GM11168 (cell line): ENCODE measurements at regions not wholly inside any gene's neighbourhood (a gene's known extent, or its start where the extent isn't known, plus 50 kb on each side); places are given as distances from the start of the nearest gene placed in this dataset.

Source experiments
- in situ Hi-C: fragments of 300-500 bp; cut with MboI; formaldehyde crosslinking; loops from one replicate; pipeline ENCODE4 v1.12.0; 2022; ENCODE audit warnings: low sequenced_read_pairs; ENCODE audit not compliant: unreplicated experiment

DNA sequence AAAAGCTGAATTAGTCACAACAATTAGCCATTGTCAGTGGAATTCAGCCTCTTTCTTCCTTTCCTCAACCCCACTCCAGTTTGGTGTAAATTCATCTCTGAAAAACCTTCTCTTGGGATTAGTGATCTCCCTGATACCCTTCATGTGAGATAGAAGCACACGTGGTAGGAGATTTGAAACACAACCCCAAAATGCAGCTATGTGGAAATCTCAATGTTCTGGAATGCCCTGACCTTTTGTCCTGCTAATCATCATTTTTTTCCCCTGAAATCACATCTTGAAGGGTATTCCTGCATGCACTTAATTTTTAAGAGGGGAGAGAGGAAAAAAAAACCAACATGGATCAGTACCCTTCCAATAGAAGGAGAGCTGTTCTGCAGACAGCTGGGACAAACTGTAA, 612.6 kb downstream of the EBF1 start:
- in situ Hi-C loops = no loop called here

DNA sequence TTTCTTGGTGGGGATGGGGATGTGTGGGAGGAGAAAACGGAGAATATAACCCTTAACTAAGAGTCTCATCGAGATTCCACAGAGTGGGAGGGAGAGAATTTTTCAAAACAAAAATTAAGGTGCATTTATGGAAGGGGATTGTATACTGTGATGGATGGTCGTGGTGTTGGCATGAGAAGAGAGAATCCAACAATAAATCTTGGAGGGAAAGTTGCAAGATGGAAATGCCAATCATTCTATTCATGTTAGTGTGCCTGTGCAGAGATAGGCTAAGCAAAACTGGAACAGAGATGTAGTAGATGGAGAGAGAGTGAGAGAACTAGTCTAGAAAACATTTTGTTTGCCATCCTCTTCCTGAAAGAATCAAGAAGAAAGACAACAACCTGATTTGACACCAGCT, 613.1 kb downstream of the EBF1 start:
- in situ Hi-C loops = no loop called here

DNA sequence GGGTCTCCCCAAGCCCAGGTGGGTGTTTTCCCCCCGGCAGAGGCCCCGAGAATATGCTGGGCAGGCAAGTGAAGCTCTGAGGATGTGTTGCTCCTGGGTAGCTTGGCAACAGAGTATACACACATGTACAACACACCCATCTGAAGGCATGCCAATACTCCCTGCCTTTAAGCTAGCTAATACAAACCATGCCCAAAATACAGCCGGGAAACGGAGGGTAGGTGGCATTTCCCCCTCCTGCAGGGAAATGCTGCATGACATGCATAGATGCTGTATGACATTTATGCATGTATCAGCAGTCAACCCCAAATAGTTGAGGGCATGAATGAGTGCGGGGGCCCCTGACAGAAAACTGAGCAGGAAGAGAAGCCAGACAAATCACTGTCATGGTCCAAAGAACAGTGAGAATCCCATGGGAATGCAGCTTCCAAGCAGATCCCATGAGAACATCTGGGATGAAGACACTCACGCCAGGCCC, 614.1 kb downstream of the EBF1 start:
- in situ Hi-C loops = no loop called here

DNA sequence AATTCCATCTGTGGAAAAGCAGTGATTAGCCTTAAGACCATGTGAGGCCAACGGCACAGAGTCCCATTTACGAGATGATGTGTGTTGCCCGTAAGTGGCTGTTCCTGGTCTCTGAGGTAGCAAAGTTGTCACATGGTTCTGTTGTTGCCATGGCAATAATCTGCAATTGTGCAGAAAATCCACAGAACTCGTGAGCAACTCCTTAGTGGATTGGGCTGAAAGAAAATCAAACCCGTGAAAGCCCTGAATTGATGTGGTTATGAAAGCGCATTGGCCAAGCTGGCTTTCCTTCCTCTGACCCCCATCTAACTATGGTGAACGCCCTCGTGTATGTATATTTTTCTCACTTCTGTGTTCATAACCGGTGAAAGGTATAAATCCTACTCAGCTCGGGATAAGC, 614.7 kb downstream of the EBF1 start:
- in situ Hi-C loops = no loop called here

DNA sequence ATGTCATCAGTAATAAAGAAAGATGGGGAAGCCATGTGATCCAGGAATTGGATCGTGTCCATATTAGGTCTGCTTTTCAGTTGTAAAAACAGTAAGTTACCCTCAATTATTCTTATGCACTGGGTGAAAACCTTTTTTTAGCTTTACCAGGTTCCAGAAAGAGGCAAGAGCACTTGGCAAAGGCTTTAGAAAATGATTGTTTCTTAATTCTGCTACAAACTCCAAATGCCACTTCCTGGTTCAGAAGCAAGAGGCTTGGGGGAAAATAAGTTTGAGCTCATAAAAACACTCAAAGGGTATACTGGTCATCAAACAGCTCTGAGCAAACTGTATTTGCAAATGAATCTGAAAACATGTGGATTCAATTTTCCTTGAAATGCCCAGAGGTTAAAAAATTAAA, 615.6 kb downstream of the EBF1 start:
- in situ Hi-C loops = no loop called here

DNA sequence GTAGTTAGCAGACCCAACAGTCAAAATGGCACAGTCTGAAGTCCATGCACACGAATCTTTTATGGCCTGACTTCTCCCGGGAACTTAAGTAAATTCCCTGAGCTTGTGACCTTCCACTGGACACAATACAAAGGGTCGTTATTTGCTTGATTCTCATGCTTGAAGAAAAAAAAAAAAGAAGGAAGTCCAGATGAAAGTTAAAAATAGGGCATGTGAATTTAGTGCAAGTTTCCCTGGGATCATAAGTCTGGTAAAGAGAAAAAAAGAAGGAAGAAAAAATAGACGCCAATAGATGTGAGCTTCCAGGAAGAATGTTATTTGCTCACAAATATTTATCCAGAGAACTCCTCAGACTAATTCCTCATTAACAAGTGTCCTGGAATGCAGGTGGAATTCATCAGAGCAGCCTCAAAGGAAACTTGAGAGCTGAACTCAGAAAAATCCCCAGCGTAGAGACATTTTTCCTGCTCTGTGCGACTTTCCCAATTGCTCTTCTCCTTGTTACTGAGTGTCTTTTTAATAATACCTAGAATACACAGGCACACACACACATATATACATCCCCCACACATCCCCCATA, 616.3 kb downstream of the EBF1 start:
- in situ Hi-C loops = no loop called here

DNA sequence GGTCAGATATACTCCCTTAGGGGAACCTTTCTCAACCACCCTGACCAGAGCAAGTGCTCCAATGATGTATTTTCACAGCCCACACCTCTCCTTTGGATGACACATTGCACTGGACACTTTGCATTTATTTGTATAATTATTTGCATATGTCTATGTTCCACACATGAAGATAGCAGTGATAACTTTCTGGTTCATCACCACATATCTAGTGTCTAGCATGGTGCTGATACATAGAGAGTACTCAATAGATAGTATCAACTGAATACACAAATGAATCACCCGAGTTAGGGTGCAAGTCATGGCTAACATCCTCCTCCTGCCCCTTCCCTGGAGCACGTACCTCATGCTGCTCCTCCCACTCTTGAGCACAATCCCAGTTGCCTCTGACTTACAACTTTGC, 617.6 kb downstream of the EBF1 start:
- in situ Hi-C loops = no loop called here

DNA sequence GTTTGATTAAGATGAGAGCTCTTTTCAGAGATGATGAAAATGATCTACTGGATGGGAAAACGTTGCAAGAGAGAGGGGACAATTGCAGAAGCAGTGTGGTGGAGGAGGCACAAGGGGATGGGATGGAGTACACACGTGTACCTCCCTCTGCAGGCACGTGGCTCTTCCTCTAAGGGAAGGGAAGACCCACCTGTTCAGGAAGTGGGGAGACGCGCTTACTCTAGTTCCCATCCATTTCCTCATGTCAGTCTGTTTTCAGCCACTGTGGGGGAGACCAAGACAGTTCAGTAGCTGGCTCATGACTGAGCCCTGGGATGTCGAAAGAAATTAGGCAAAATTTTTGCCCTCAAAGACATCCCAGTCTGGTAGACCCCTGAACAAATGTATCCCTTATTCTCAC, 619.2 kb upstream of the CLINT1 start:
- in situ Hi-C loops = no loop called here

DNA sequence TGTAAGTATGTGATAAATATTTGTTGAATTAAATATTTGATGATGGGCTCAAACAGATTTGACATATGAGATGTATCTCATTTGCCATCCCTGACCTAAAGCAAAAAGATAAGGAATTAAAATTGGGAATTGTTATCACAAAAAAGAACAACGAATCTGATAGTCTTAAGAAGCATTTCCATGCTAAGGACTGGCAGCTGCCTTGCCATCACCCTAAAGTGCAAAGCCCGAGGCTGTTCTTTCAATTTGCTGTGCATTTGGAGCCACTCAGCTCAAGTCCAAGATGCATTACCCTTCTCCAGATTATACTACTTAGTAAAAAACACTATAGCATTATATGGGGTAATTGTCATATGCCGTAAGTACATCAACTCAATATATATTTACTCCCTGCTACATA, 618.3 kb upstream of the CLINT1 start:
- in situ Hi-C loops = no loop called here

DNA sequence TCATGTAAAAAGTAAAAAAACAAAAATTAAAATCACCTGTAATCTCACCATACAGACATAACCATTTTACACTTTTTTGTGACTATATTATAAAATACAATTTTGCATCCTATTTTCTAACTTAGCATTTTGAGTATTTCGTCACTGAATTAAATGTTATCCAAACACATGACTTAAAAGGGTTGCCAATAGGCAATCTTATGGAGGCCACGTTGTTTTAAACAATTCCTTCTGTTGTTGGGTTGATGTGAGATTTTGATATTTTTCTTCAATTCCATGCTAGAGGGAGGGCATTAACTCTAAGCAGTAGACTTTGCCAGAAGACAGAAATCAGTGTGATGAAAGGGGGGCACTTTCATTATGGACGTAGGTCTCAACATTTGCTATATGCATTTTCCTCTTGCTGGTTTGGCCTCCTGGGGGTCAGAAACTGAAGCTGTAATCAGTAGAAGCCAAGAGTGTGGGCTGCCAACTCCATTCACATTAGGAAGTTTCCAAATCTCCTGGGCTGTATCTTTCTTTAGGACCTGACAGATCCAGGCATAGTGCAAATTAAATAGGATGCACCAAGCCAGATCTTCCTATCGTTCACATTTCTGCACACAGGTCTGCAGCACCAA, 614.2 kb upstream of the CLINT1 start:
- in situ Hi-C loops = no loop called here

DNA sequence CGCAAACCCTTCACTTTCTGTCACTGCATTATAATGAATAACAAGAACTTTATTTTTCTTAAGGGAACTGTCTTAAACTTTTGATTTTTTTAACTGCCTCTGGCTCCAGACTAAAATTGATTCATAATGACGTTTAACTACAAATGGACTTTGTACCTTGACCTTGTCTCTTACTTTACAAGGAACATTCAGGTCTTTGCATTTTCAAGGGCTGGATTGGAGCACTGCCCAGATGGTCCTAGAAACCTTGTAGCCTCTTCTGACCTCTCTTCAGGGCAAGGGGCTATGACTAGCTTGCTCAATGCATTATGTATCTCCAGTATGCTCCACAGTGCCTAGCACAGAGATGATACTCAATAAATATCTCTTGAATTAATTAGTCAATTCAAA, 612.6 kb upstream of the CLINT1 start:
- in situ Hi-C loops = no loop called here

DNA sequence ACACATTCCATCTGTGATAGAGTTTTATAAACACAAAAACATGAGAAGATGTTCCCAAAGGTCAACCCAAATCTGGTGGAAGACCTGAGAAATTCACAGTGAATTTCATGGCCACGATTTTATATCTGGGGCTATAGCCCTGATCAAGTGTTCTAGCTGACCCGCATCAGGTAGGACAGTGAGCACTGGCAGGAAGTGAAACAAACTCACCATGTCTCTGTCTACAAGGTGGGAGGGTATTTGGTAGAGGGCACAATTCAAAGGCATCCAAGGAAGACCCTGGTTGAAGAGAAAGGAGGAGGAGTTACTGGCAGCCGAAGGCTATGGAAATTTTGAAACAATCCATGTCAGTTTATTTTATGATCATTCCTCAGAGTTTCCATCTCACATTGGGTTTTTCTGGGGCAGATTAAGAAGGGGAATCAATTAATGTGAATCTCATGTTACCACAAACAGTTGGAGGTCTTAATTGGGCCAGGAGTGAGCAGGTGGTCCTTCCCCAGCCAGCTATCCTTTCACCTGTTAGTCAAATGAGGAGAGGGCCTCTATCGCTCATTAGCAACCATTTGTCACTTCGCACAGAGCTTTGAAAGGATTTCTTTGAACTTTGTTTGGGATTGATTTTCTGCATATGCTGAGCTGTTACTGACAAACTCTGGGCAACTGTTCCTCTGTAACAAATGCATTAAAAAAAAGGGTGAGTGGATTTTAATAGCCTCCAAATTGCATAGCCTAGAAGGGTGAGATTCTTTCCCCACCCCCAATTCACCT, 612.0 kb upstream of the CLINT1 start:
- in situ Hi-C loops = no loop called here

DNA sequence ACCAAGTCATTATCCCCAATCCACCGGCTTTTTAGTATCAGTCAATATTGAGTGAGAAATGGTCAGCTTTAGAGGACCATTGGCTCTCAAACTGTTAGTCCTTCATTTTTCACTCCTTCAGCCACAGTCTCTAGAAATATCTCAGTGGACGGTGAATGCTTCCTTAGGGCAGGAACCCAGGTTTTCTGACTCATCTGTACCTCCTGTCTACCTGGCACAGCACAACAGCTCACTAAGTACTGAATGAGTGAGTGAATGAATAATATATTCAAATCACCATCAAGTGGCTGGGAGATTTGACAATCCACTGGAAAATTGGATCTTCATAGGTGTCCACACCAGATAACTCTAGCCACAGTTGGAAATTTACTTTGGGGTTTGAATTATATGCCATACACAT, 609.5 kb upstream of the CLINT1 start:
- in situ Hi-C loops = no loop called here

DNA sequence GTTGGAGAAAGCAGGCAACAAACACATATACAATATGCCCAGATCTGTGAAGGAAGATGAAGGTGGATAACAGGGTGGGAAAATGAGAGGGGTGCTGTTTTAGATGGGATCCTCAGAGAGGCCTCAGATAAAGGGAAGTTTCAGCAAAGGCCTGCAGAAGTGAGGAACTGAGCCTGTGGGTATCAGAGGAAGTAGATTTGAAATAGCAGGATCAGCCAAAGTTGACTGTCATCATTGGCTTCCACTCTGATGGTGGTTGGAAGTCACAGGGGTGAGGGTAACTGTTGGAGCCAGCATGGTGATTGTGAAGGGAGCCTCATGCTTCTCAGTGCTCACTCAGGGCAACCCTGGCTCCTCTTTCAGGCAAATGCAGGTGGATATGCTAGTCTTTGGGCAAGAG, 607.2 kb upstream of the CLINT1 start:
- in situ Hi-C loops = no loop called here

DNA sequence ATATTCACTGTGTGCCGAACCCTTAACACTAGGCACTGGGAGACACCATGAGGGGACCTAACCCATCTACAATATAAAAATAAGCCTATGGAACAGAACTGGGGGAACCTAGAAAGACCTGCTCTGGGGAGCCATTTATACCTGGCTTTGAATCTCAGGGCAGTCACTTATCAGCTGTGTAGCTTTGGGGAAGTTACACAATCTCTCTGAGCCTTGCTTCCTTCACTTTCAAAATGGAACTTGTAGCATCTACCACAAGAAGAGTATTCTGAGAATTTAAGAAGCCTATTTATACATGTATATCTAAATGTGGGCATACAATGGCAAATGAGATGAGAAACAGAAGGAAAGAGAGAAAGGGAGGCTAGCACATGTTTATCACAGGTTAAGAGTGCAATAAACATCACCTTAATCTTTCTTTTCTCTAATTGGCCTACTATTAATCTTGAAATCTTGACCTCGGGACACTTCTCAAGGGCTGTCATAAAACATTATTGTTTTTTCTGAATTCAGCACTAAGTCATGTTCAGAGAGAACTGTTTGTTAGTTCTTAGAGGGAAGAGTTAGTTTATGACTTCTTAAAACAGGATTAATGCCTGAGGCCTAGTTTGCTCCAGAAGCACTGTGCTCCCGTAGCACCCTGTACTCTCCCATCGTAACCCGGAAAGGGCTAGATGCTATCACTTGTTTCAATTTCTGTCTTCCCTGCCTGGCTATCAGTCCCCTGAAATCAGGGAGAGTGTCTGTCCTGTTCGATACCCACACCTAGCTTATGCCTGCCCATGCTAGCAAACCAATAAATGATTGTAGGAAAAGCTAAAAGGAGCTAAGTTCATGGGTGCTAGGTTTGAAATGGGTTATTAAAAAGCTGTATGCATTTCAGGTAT, 606.4 kb upstream of the CLINT1 start:
- in situ Hi-C loops = no loop called here

DNA sequence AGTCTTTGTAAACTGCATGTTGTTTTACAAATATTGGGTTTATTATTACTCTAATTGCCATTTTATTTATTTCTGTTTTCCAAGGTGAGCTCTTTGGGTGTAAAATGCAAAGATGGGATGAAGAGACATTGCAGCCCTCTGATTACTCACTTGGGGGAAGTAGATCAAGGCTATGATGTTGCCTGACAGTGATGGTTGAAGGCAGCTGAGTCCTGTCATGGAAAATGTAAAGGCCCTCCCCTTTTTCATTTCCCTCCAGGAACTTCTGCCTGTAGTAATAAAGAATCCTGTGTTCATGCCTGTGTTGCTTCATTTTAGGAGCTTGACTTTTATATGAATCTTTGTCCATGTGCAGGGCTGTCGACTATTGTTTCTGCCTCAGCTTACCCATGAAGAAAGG, 605.4 kb upstream of the CLINT1 start:
- in situ Hi-C loops = no loop called here

DNA sequence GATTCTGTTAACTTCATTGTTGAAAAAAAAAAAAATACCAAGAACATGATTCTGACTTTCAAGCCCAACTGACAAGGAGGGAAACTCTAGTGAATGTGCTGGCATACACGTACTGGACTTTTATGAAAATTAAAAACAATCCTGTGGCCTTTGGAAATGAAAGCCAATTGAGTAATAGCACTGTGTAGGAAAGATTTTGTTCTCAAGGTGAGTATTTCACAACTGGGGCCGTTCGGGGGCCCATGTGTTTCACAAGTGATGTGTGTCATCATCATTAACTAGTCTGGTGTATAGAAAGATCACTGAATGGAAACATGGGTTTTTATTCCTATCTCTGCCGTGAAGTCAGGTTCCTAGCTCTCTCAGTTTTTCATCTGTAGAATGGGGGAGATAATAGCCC, 605.0 kb upstream of the CLINT1 start:
- in situ Hi-C loops = no loop called here

DNA sequence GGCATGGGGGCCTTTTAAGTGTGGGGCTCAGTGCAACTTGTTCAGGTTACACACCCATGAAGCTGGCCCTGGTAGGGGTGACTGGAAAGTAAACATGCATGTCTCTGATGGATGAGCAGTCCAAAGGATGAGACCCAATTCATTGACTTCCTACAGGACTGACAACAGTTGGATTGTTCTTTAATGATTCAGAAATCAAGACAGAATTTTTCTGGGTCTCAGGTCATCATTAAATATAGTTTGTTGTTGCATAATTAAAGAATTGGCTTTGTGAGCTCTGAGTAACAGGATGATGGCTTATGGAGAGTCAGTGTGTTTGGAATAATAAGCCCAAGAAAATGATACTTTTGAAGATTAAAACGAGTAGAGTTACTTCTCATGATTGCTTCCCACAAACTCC, 604.2 kb upstream of the CLINT1 start:
- in situ Hi-C loops = no loop called here

DNA sequence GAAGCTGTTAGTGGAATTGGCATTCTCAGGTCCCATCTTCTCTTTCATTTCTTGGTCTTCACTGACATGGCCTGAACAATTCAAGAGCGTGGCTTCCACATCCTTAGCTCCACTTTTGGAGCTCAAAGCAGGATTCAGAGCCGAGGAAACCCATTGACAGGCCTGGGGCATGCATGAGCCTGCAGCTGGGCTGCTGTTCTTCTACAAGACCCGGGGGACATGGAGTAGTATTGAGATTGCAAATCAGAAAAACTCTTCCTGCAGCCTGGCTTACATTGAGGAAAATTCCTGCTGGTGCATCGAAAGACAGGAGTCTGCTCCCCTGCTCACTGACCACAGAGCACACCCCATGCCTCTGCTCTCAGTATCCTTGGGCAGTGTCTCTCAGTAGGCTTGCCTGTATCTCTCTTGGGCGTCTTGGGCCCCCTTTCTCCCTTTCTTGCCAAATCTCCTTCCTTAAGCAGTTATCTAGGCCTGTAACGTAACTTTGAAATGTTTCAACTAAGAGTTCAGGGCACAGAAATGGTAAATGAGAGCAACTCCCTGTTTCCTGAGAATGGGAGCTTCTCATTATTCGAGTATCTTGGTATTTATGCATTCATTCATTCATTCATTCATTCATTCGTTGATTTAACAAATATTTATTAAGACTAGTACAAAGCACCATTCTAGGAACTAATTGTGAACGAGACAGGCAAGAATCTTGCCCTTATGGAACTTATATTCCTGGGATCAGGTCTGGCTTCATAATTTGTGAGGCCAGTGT, 603.6 kb upstream of the CLINT1 start:
- in situ Hi-C loops = no loop called here

DNA sequence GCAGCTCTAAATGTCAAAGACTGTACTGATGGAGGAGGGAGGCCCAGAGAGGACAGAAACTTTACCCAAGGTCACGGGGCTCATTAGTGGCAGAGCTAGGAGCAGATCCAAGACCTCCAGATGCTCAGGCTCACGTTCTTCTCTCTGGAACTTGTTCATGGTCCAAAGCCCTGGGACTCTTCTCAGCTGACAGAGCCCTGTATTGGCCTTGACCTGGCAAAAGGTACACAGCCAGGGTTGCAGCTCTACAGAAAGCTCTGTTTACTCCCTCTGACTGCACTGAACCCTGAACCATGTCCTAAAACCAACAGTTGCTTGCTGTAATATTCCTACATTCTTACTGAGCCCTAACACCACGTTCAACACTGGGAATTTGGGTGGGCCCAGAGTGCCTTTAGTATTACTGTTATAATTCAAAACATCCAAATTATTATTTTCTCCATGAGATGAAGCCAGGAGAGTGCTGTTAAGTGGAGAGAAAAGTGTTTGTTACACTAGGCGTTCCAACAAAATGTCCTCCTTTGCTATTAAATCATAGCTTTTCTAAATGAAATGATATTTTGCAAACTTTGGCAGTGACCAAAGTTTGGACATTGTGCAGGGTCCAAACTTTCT, 602.4 kb upstream of the CLINT1 start:
- in situ Hi-C loops = no loop called here
